Stimulated activated naive B cell treated with anti-CD40 and anti-IgM and Interleukin-4, amounts not matched to agents 10 μg/mL and 1 μg/mL and 100 μg/mL, for 72 hours (primary cell): ENCODE measurements at regions not wholly inside any gene's neighbourhood (a gene's known extent, or its start where the extent isn't known, plus 50 kb on each side); places are given as distances from the start of the nearest gene placed in this dataset.
"Not testable (repeated sequence)": the region's sequence is repeated elsewhere in the genome, so short reads cannot be mapped to it uniquely, and the experiment has no call there.

Experiments
- ATAC-seq, 2 donors: fragments of 150-1000 bp; cut with Tn5 transposase; replicated peaks; 2 replicates each; pipeline ENCODE4 v1.10.0; 2021; ENCODE audit warnings: moderate library complexity in 1 of 2
- DNase-seq: peaks from one replicate; pipeline ENCODE4 v3.0.0; 2021
- H3K27ac Mint-ChIP-seq: one replicate; pipeline ENCODE4 v1.8.0; 2022; ENCODE audit warnings: mild to moderate bottlenecking, mixed read lengths
- H3K27me3 Mint-ChIP-seq, 2 donors: one replicate each; pipeline ENCODE4 v1.8.0; 2022; ENCODE audit warnings: mixed read lengths in 2 of 2
- H3K36me3 Mint-ChIP-seq, 2 donors: one replicate each; pipeline ENCODE4 v1.8.0; 2022; ENCODE audit warnings: mixed read lengths in 2 of 2, mild to moderate bottlenecking in 1 of 2
- H3K4me1 Mint-ChIP-seq, 2 donors: one replicate each; pipeline ENCODE4 v1.8.0; 2022; ENCODE audit warnings: mixed read lengths in 2 of 2, mild to moderate bottlenecking in 1 of 2
- H3K4me3 Mint-ChIP-seq, 2 donors: one replicate each; pipeline ENCODE4 v1.8.0; 2022; ENCODE audit warnings: mild to moderate bottlenecking in 2 of 2, mixed read lengths in 2 of 2, moderate library complexity in 1 of 2
- H3K9me3 Mint-ChIP-seq, 2 donors: one replicate each; pipeline ENCODE4 v1.8.0; 2022; ENCODE audit warnings: mixed read lengths in 2 of 2, mild to moderate bottlenecking in 1 of 2

- Mint-ChIP-seq H3K27ac (no peak overlapping the region), H3K36me3 (no peaks in the 10 kb centered on the region), H3K27me3 (no peaks in the 10 kb centered on the region), H3K4me3 (no peak overlapping the region), H3K4me1 (no peaks in the 10 kb centered on the region), H3K9me3 (peaks cover 0 to 2% of the 10 kb centered on the region in 2 donors)
- ATAC-seq (no peak), DNase-seq (no peak)
Observed at GRCh38 chr14:62468946-62469345, 576.3 kb downstream of the KCNH5 start.

DNA sequence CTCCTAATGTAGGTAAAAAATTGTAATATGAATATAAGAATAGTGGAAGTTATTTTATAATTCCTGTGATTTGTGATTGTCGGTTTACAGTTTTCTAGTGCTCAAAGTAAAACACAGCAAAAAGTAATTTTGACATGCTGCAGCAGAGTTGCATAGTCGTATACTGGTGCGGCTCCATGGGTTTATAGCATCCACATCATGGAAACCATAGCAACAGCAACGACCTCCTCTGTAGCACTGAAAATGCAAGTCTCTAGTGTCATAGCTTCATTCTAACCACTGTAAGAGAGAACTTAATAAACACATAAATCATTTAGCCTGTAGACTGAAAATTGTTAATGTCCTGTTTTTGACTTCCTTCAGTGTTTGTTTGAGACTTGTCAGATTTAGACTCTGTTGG lies 574.3 kb downstream of the KCNH5 start:
- Mint-ChIP-seq H3K27me3 (no peaks in the 10 kb centered on the region), H3K36me3 (no peaks in the 10 kb centered on the region), H3K4me3 (no peak overlapping the region), H3K27ac (no peak overlapping the region), H3K9me3 (peaks cover 0 to 2% of the 10 kb centered on the region in 2 donors), H3K4me1 (no peaks in the 10 kb centered on the region)
- no peak for ATAC-seq
- DNase-seq, result no peak

DNA sequence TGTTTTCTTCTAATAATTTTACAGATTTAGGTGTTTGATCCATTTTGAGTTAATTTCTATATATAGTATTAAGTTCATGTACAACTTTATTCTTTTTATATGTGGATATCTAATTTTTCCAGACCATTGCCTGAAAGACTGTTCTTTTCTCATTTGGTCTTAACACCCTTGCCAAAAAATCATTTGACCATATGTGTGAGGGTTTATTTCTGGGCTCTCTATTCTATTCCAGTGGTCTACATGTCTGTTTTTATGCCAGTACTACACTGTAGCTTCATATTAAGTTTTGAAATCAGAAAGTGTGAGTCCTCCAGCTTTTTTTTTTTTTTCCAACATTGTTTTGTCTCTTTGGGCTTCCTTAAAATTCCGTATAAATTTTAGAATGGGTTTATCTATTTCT lies 554.1 kb downstream of the KCNH5 start:
- Mint-ChIP-seq H3K36me3 (no peaks in the 10 kb centered on the region), H3K27ac (no peak overlapping the region), H3K27me3 (no peaks in the 10 kb centered on the region), H3K4me3 (no peak overlapping the region), H3K9me3 (peaks cover 7 to 8% of the 10 kb centered on the region in 2 donors), H3K4me1 (peaks cover 0 to 2% of the 10 kb centered on the region in 2 donors)
- no peak for DNase-seq
- ATAC-seq, result no peak

GRCh38 chr14:62497708-62498107 lies 547.5 kb downstream of the KCNH5 start:
- Mint-ChIP-seq H3K27me3 (no peaks in the 10 kb centered on the region), H3K27ac (no peak overlapping the region), H3K4me1 (no peaks in the 10 kb centered on the region), H3K9me3 (peaks cover 22 to 23% of the 10 kb centered on the region in 2 donors), H3K4me3 (no peak overlapping the region), H3K36me3 (no peaks in the 10 kb centered on the region)
- no peak for DNase-seq
- ATAC-seq, result no peak

DNA sequence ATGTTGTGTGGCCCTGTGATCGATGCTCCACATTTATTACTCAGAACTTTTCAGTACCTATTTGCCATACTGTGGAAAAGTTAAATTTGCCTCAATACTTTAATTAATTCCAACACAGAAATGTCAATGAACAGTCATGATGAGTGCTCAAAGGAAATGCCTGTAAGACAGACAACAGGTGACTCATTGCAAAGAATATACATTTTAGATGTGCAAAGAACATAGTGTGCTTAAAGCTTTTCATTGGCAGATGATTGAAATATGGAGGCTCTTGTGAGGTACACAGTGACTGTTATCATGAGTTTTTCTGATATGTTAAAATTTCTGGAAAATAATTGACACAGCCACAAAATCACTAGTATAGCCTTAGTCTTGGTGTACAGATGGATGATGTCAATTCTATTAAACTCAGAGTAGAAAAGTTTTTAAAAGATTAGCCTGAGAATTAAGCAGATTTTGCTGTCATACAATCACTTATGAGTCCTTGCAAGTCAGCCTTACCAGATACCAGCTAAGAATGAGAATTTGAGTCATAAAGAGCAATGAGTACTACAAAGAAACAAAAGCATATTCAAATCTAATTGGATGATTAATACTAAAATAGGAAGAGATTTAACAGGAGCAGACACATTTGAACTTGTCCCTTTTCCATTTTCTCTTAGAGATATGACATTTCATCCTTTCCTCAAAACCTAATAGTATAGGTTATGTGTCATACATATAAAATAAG lies 544.1 kb downstream of the KCNH5 start:
- Mint-ChIP-seq H3K27ac (no peak overlapping the region), H3K36me3 (no peaks in the 10 kb centered on the region), H3K9me3 (peaks cover 13 to 20% of the 10 kb centered on the region in 2 donors), H3K4me3 (no peak overlapping the region), H3K4me1 (no peaks in the 10 kb centered on the region), H3K27me3 (no peaks in the 10 kb centered on the region)
- ATAC-seq (no peak), DNase-seq (no peak)

- no peak for ATAC-seq
- Mint-ChIP-seq H3K4me1 (no peaks in the 10 kb centered on the region), H3K27ac (no peak overlapping the region), H3K9me3 (peaks cover 0 to 6% of the 10 kb centered on the region in 2 donors), H3K27me3 (no peaks in the 10 kb centered on the region), H3K4me3 (no peak overlapping the region), H3K36me3 (no peaks in the 10 kb centered on the region)
- no peak for DNase-seq
Observed at GRCh38 chr14:62505045-62505444, 540.2 kb downstream of the KCNH5 start.

- H3K4me3 Mint-ChIP-seq, DNase-seq, H3K36me3 Mint-ChIP-seq, H3K4me1 Mint-ChIP-seq, H3K27ac Mint-ChIP-seq, H3K27me3 Mint-ChIP-seq, ATAC-seq: not testable (repeated sequence)
- H3K9me3 Mint-ChIP-seq, result peaks cover 15 to 26% of the 10 kb centered on the region in 2 donors
Observed at GRCh38 chr14:62521309-62521708, 523.9 kb downstream of the KCNH5 start.

DNA sequence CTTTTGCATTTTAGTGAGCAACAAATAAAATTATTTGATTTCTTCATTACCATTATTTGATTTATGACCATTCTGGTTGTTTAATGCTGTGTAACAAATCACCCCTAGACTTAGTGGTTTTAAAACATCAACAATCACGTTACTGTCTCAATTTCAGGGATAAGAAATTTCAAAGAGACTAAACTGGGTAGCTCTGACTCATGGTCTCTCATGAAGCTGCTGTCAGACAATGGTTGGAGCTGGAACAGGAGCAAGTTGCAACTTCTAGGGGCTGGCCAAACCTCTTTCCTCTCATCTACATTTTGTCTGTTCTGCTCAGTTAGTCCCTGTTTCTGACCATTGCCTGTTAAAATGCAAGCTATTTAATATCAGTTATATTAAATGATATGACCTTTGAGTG lies 517.0 kb downstream of the KCNH5 start:
- DNase-seq (no peak), ATAC-seq (no peak)
- Mint-ChIP-seq H3K27ac (no peak overlapping the region), H3K36me3 (no peaks in the 10 kb centered on the region), H3K9me3 (peaks cover 0 to 8% of the 10 kb centered on the region in 2 donors), H3K27me3 (no peaks in the 10 kb centered on the region), H3K4me3 (no peak overlapping the region), H3K4me1 (no peaks in the 10 kb centered on the region)

DNA sequence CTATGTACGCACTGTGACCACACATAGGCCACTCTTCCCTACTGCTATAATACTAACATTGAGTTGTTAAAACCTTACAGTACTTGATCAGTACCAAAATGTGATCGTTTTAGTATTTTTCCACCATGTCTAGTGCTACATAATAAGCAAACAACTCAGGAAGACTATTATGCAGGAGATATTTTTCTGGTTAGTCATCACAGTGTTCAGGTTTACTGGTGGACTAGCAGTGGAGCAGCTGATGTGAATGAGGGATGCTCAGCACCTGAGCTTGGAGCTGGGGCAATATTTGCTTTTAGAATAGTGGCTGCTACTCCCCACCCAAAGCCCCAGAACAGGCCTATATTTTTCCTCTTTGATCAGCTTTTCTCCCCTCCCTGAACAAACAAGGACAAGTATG lies 513.1 kb downstream of the KCNH5 start:
- Mint-ChIP-seq H3K4me3 (no peak overlapping the region), H3K27ac (no peak overlapping the region), H3K4me1 (no peaks in the 10 kb centered on the region), H3K9me3 (peaks cover 0 to 1% of the 10 kb centered on the region in 2 donors), H3K27me3 (no peaks in the 10 kb centered on the region), H3K36me3 (no peaks in the 10 kb centered on the region)
- no peak for ATAC-seq
- no peak for DNase-seq

DNA sequence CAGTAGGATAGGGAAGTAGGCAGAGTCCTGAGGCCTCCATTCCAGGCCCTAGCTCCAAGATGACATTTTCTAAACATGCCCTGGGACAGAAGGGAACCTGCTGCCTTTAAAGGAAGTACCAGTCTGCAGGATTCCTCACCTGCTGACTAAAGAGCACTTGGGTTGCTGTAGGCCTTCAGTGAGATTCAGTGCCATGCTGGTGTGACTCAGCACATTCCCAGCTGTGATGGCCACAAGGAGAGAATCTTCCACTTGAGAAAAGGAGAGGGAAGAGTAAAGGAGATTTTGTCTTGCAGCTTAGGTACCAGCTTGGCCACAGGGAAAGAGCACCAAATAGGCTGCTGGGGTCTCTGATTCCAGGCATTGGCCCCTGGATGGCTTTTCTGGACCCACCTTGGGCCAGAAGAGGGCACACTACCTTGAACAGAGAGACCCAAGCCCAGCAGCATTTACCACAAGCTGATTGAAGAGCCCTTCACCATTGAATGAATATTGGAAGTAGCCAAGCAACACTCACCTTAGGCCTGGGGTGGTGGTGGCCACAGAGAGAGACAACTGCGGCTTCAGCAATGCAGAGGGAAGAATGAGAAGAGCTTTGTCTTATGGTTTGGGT lies 498.3 kb downstream of the KCNH5 start:
- peaks cover 14 to 18% of the 10 kb centered on the region in 2 donors for H3K9me3 Mint-ChIP-seq
- no peak overlapping the region for H3K27ac Mint-ChIP-seq
- H3K4me3 Mint-ChIP-seq, result no peak overlapping the region
- no peaks in the 10 kb centered on the region for H3K27me3 Mint-ChIP-seq
- no peak for ATAC-seq
- DNase-seq, result no peak
- no peaks in the 10 kb centered on the region for H3K4me1 Mint-ChIP-seq
- no peaks in the 10 kb centered on the region for H3K36me3 Mint-ChIP-seq

- no peak for ATAC-seq
- Mint-ChIP-seq H3K4me3 (no peak overlapping the region), H3K27ac (no peak overlapping the region), H3K36me3 (no peaks in the 10 kb centered on the region), H3K27me3 (no peaks in the 10 kb centered on the region), H3K4me1 (no peaks in the 10 kb centered on the region), H3K9me3 (peaks cover 0 to 3% of the 10 kb centered on the region in 2 donors)
- DNase-seq, result no peak
Observed at GRCh38 chr14:62557416-62557815, 487.8 kb downstream of the KCNH5 start.

- Mint-ChIP-seq H3K27ac (no peak overlapping the region), H3K27me3 (no peaks in the 10 kb centered on the region), H3K36me3 (no peaks in the 10 kb centered on the region), H3K4me3 (no peak overlapping the region), H3K4me1 (no peaks in the 10 kb centered on the region), H3K9me3 (peaks cover 0 to 3% of the 10 kb centered on the region in 2 donors)
- DNase-seq (no peak), ATAC-seq (no peak)
Observed at GRCh38 chr14:62558451-62558850, 486.8 kb downstream of the KCNH5 start.

DNA sequence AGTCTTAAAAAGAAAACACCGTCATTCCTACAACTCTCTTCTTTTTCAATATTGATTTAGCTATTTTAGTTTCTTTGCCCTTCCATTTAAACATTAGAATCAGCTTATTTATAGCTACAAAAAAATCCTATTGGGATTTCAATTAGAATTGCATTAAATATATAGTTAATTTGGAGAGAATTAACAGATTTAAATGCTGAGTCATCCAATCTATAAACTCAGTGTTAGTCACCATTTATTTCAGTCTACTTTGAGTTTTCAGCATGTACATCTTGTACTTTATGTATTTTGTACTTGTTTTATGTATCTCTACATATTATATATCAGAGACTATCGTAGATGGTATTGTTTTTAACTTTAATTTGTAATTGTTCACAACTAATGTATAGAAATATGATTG lies 460.0 kb downstream of the KCNH5 start:
- H3K4me1 Mint-ChIP-seq, result no peaks in the 10 kb centered on the region
- no peak overlapping the region for H3K4me3 Mint-ChIP-seq
- no peaks in the 10 kb centered on the region for H3K27me3 Mint-ChIP-seq
- no peak for ATAC-seq
- peaks cover under 1 to 4% of the 10 kb centered on the region in 2 donors for H3K9me3 Mint-ChIP-seq
- no peak for DNase-seq
- no peak overlapping the region for H3K27ac Mint-ChIP-seq
- H3K36me3 Mint-ChIP-seq, result no peaks in the 10 kb centered on the region

DNA sequence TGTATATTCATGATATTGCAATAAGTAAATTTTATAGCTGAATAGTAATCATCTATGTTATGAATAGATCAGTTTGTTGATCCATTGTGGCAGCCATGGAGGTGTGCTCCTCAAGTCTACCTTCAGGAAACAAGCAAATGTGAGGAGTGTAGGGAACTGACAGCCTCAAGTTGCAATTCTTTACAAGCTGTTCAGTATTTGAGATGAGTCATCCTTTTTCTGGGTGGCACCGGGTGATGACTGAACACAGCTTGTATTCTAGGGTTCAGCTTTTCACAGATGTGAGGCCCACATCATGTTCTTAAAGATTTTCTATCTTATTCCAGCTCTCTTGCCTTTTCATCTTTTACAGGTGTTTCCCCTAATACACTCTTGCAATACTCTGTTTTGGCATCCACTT lies 452.4 kb downstream of the KCNH5 start:
- Mint-ChIP-seq H3K27me3 (no peaks in the 10 kb centered on the region), H3K27ac (no peak overlapping the region), H3K4me1 (no peaks in the 10 kb centered on the region), H3K36me3 (no peaks in the 10 kb centered on the region), H3K4me3 (no peak overlapping the region), H3K9me3 (peaks cover 6 to 9% of the 10 kb centered on the region in 2 donors)
- DNase-seq (no peak), ATAC-seq (no peak)

DNA sequence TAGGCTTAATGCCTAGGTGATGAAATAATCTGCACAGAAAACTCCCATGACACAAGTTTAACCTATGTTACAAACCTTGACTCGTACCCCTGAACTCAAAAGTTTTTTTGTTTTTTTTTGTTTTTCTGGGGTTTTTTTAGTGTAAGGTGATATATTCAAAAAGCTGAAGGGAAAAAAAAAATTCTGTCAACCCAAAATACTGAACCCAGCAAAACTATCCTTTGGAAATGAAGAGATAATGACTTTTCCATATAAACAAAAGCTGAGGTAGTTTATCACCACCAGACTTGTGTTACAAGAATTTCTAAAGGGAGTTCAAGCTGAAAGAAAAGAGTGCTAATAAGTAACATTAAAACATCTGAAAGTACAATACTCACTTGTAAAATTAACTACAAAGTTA lies 448.1 kb downstream of the KCNH5 start:
- DNase-seq, result no peak
- Mint-ChIP-seq H3K27me3 (no peaks in the 10 kb centered on the region), H3K36me3 (no peaks in the 10 kb centered on the region), H3K27ac (no peak overlapping the region), H3K4me1 (no peaks in the 10 kb centered on the region), H3K4me3 (no peak overlapping the region), H3K9me3 (peaks cover 11 to 13% of the 10 kb centered on the region in 2 donors)
- ATAC-seq, result no peak
